ENCODE measurements at regions not wholly inside any gene's neighbourhood (a gene's known extent, or its start where the extent isn't known, plus 50 kb on each side); places are given as distances from the start of the nearest gene placed in this dataset.
"Not testable (repeated sequence)": the region's sequence is repeated elsewhere in the genome, so short reads cannot be mapped to it uniquely, and the experiment has no call there.

- DNase-seq (ENCODE audit: low read depth, low spot score): no peak
Measured at GRCh38 chr1:157409927-157410326, 142.4 kb downstream of the FCRL5 start.

GRCh38 chr1:157407917-157408525 lies 144.3 kb downstream of the FCRL5 start:
- DNase-seq (ENCODE audit: low read depth, low spot score): no peak

- no peak for DNase-seq (ENCODE audit: low read depth, low spot score)
Measured at GRCh38 chr1:157407367-157407766, 144.9 kb downstream of the FCRL5 start.

- DNase-seq (ENCODE audit: low read depth, low spot score): no peak
Measured at GRCh38 chr1:157405662-157406061, 146.7 kb downstream of the FCRL5 start.

- no peak for DNase-seq (ENCODE audit: low read depth, low spot score)
Measured at GRCh38 chr1:157404614-157405013, 147.7 kb downstream of the FCRL5 start.

- DNase-seq (ENCODE audit: low read depth, low spot score): no peak
Measured at GRCh38 chr1:157404063-157404501, 148.2 kb downstream of the FCRL5 start.

GRCh38 chr1:157403608-157404007 lies 148.7 kb downstream of the FCRL5 start:
- no peak for DNase-seq (ENCODE audit: low read depth, low spot score)

GRCh38 chr1:157403203-157403602 lies 149.1 kb downstream of the FCRL5 start:
- DNase-seq (ENCODE audit: low read depth, low spot score): no peak

GRCh38 chr1:157400766-157401165 lies 151.5 kb downstream of the FCRL5 start:
- DNase-seq (ENCODE audit: low read depth, low spot score): no peak

GRCh38 chr1:157399984-157400382 lies 152.3 kb downstream of the FCRL5 start:
- peak; percentile 63 for DNase-seq (ENCODE audit: low read depth, low spot score)

- DNase-seq (ENCODE audit: low read depth, low spot score): no peak
Measured at GRCh38 chr1:157399343-157399983, 152.9 kb downstream of the FCRL5 start.

- no peak for DNase-seq (ENCODE audit: low read depth, low spot score)
Measured at GRCh38 chr1:157390651-157391050, 161.7 kb downstream of the FCRL5 start.

GRCh38 chr1:157388057-157388456 lies 164.3 kb downstream of the FCRL5 start:
- DNase-seq (ENCODE audit: low read depth, low spot score): no peak

- DNase-seq (ENCODE audit: low read depth, low spot score): no peak
Measured at GRCh38 chr1:157384258-157384657, 168.1 kb downstream of the FCRL5 start.

GRCh38 chr1:157382351-157382750 lies 170.0 kb downstream of the FCRL5 start:
- no peak for DNase-seq (ENCODE audit: low read depth, low spot score)

GRCh38 chr1:157380523-157380922 lies 171.8 kb downstream of the FCRL5 start:
- DNase-seq (ENCODE audit: low read depth, low spot score): no peak

- not testable (repeated sequence) for DNase-seq (ENCODE audit: low read depth, low spot score)
Measured at GRCh38 chr1:157377280-157377713, 175.0 kb downstream of the FCRL5 start.

- DNase-seq (ENCODE audit: low read depth, low spot score): no peak
Measured at GRCh38 chr1:157376681-157377080, 175.6 kb downstream of the FCRL5 start.

GRCh38 chr1:157372311-157372710 lies 180.0 kb downstream of the FCRL5 start:
- not testable (repeated sequence) for DNase-seq (ENCODE audit: low read depth, low spot score)

GRCh38 chr1:157371826-157372225 lies 180.5 kb downstream of the FCRL5 start:
- DNase-seq (ENCODE audit: low read depth, low spot score): no peak

- no peak for DNase-seq (ENCODE audit: low read depth, low spot score)
Measured at GRCh38 chr1:157371221-157371620, 181.1 kb downstream of the FCRL5 start.

GRCh38 chr1:157370698-157371097 lies 181.6 kb downstream of the FCRL5 start:
- no peak for DNase-seq (ENCODE audit: low read depth, low spot score)

GRCh38 chr1:157369808-157370521 lies 182.3 kb downstream of the FCRL5 start:
- peak; percentile 32 for DNase-seq (ENCODE audit: low read depth, low spot score)
